HepG2 (cell line): ENCODE measurements at regions not wholly inside any gene's neighbourhood (a gene's known extent, or its start where the extent isn't known, plus 50 kb on each side); places are given as distances from the start of the nearest gene placed in this dataset.

Source experiments
- ATAC-seq: fragments of 200-7000 bp; cut with Tn5 transposase; 3 replicates; pipeline ENCODE4 v1.9.1; 2020; ENCODE audit warnings: mild to moderate bottlenecking, moderate library complexity
- BruUV-seq: library from RNA; stranded (reverse); fragments of 400-500 nt; replicated peaks from 2 replicates; lab custom pipeline; 2021; lab: Mats Ljungman, UMichigan
- CTCF ChIA-PET: fragments of 300-600 bp; formaldehyde crosslinking; extraction: SDS; loops from one replicate; lab custom pipeline; 2021; ENCODE audit warnings: low total read pairs, inconsistent platforms, low intra/inter-chr PET ratio; lab: Yijun Ruan, JAX
- POLR2A ChIA-PET: fragments of 350-600 bp; sonication (Branson Sonifier 250); formaldehyde crosslinking; loops from one replicate; lab custom pipeline; 2020; ENCODE audit warnings: antibody characterized with exemption, inconsistent platforms; lab: Yijun Ruan, JAX
- DNase-seq: peaks from one replicate; pipeline ENCODE4 v3.0.0-alpha.2; 2015; ENCODE audit warnings: low spot score
- FAIRE-seq: peaks from 3 replicates; lab custom pipeline; 2011; peaks lifted over from hg19 to GRCh38; lab: Jason Lieb, UNC
- H2AFZ ChIP-seq: one replicate; pipeline ENCODE4 v1.6.1; 2011; ENCODE audit warnings: low read length, inconsistent platforms
- H3K27ac ChIP-seq: fragments of 300-600 bp; 3 replicates; pipeline ENCODE4 v1.8.0; 2011; ENCODE audit warnings: mixed run types, mild to moderate bottlenecking, mixed read lengths, low read length, inconsistent platforms; ENCODE audit not compliant: insufficient read depth; ENCODE audit errors: extremely low read length
- H3K27me3 ChIP-seq, 2 experiments: fragments of 200-600 bp in 1 of 2; 2 replicates in 1 of 2; 3 replicates in 1 of 2; pipeline versions ENCODE4 v1.6.0 to v1.8.0; 2011; ENCODE audit warnings: low read length in 2 of 2, mild to moderate bottlenecking in 2 of 2, moderate library complexity in 2 of 2, inconsistent platforms in 1 of 2; ENCODE audit not compliant: insufficient read depth in 2 of 2, control insufficient read depth in 1 of 2
- H3K36me3 ChIP-seq, 2 experiments: fragments of 200-600 bp in 1 of 2; replicated peaks in 1 of 2; 2 replicates in 1 of 2; 3 replicates in 1 of 2; pipeline versions ENCODE4 v1.5.1 to v1.8.0; 2011; ENCODE audit warnings: low read length in 2 of 2, inconsistent platforms in 1 of 2; ENCODE audit not compliant: insufficient read depth in 2 of 2, control insufficient read depth in 1 of 2
- H3K4me1 ChIP-seq: 2 replicates; pipeline ENCODE4 v1.5.1; 2012; ENCODE audit warnings: low read length, inconsistent platforms; ENCODE audit not compliant: insufficient read depth
- H3K4me2 ChIP-seq: 2 replicates; pipeline ENCODE4 v1.6.0; 2011; ENCODE audit warnings: low read depth, low read length, inconsistent platforms
- H3K4me3 ChIP-seq, 3 experiments: fragments of 200-600 bp in 1 of 3; sonication (generic), shearing (Covaris generic) in 1 of 3; replicated peaks in 1 of 3; 2 replicates each; pipeline ENCODE4 v1.5.1; 2011 to 2016; ENCODE audit warnings: low read length in 3 of 3, inconsistent platforms in 2 of 3, low read depth in 2 of 3, mild to moderate bottlenecking in 2 of 3, control low read depth in 1 of 3, mixed read lengths in 1 of 3; ENCODE audit not compliant: insufficient read depth in 1 of 3
- H3K79me2 ChIP-seq: one replicate; pipeline ENCODE4 v1.6.1; 2011; ENCODE audit warnings: low read length, inconsistent platforms; ENCODE audit not compliant: insufficient read depth
- H3K9ac ChIP-seq: 2 replicates; pipeline ENCODE4 v1.6.0; 2011; ENCODE audit warnings: mild to moderate bottlenecking, low read depth, low read length, inconsistent platforms; ENCODE audit not compliant: insufficient read depth
- H3K9me3 ChIP-seq: 2 replicates; pipeline ENCODE4 v1.5.1; 2012; ENCODE audit warnings: mild to moderate bottlenecking, low read length
- H4K20me1 ChIP-seq: 2 replicates; pipeline ENCODE4 v1.6.0; 2011; ENCODE audit warnings: inconsistent platforms, mild to moderate bottlenecking, low read length, moderate library complexity; ENCODE audit not compliant: insufficient read depth
- CENPBD1 ChIP-seq: sonication (generic); formaldehyde crosslinking; IDR thresholded peaks from 2 replicates; pipeline ENCODE4 v1.8.0; 2022; ENCODE audit warnings: missing genetic modification reagents, low read depth, mild to moderate bottlenecking, borderline replicate concordance
- CENPT ChIP-seq: sonication (generic); formaldehyde crosslinking; IDR thresholded peaks from 2 replicates; pipeline ENCODE4 v1.8.0; 2022; ENCODE audit warnings: low read depth, mild to moderate bottlenecking, moderate library complexity, missing genetic modification reagents
- CHCHD3 ChIP-seq: sonication (generic); formaldehyde crosslinking; IDR thresholded peaks from 2 replicates; pipeline ENCODE4 v1.8.0; 2022; ENCODE audit warnings: mild to moderate bottlenecking, missing genetic modification reagents, moderate library complexity
- CREBL2 ChIP-seq: sonication (generic); formaldehyde crosslinking; IDR thresholded peaks from 2 replicates; pipeline ENCODE4 v1.8.1; 2023; ENCODE audit warnings: missing genetic modification reagents, mild to moderate bottlenecking, borderline replicate concordance
- DNMT3B ChIP-seq: conservative IDR thresholded peaks from 2 replicates; pipeline ENCODE4 v1.6.1; 2016; ENCODE audit warnings: missing biosample characterization, control low read depth
- EHMT2 ChIP-seq: fragments of 200-600 bp; sonication (generic); IDR thresholded peaks from 2 replicates; pipeline ENCODE4 v1.7.0; 2017; ENCODE audit warnings: antibody characterized with exemption, low read depth, low read length, borderline replicate concordance
- KAT8 ChIP-seq: IDR thresholded peaks from 2 replicates; pipeline ENCODE4 v1.6.1; 2016; ENCODE audit warnings: missing genetic modification reagents, missing compliant biosample characterization
- NR3C1 ChIP-seq: sonication (generic); formaldehyde crosslinking; IDR thresholded peaks from 2 replicates; pipeline ENCODE4 v1.4.0; 2020; ENCODE audit warnings: missing genetic modification reagents
- TMF1 ChIP-seq: sonication (generic); formaldehyde crosslinking; IDR thresholded peaks from 2 replicates; pipeline ENCODE4 v1.8.1; 2022; ENCODE audit warnings: low read depth, missing genetic modification reagents
- YEATS2 ChIP-seq: sonication (generic); formaldehyde crosslinking; IDR thresholded peaks from 2 replicates; pipeline ENCODE4 v1.4.0; 2020; ENCODE audit warnings: missing genetic modification reagents, borderline replicate concordance
- ZFP82 ChIP-seq: sonication (generic); formaldehyde crosslinking; IDR thresholded peaks from 2 replicates; pipeline ENCODE4 v1.5.1; 2020; ENCODE audit warnings: mild to moderate bottlenecking, missing genetic modification reagents, borderline replicate concordance
- ZNF382 ChIP-seq: sonication (generic); formaldehyde crosslinking; IDR thresholded peaks from 2 replicates; pipeline ENCODE4 v1.5.0; 2020; ENCODE audit warnings: missing genetic modification reagents, mild to moderate bottlenecking, borderline replicate concordance
- ZNF616 ChIP-seq: sonication (generic); formaldehyde crosslinking; IDR thresholded peaks from 2 replicates; pipeline ENCODE4 v1.5.0; 2020; ENCODE audit warnings: low read depth, mild to moderate bottlenecking, missing genetic modification reagents
- WGBS: methylation state at CpG from one replicate; pipeline ENCODE4 v1.1.6; 2017; ENCODE audit warnings: low lambda C conversion rate; 5-methylcytosine and 5-hydroxymethylcytosine counted together
- in situ Hi-C: cut with HindIII; loops from 2 replicates; pipeline ENCODE4 v1.10.0; 2017; ENCODE audit warnings: low pct_unique_long_range_greater_than_20kb; ENCODE audit not compliant: extremely low pct_ligation_motif_present
- intact Hi-C: fragments of 100-400 bp; cut with micrococcal nuclease; formaldehyde crosslinking; loops from one replicate; pipeline ENCODE4 v1.10.0; 2022; ENCODE audit not compliant: unreplicated experiment

GRCh38 chr3:8213286-8213685 lies 288.3 kb upstream of the LMCD1 start (continued):
- TF ChIP-seq CENPBD1 (CRISPR knock-in tag) (no peak), EHMT2 (no peak), ZNF616 (CRISPR knock-in tag) (no peak), CREBL2 (CRISPR knock-in tag) (no peak), CHCHD3 (no peak), CENPT (no peak)

- 4% methylated on average over 3 of the region's 3 CpGs for WGBS
- ATAC-seq (no peak), FAIRE-seq (no peak), DNase-seq (no peak)
- intact Hi-C loops = no loop called here
- Histone ChIP-seq H3K4me1 (no peaks in the 10 kb centered on the region), H2AFZ (no peak overlapping the region), H3K27me3 (no peaks in the 10 kb centered on the region; a peak in 1 of 5 replicates), H3K27ac (no peak overlapping the region), H4K20me1 (no peaks in the 10 kb centered on the region), H3K4me2 (no peak overlapping the region), H3K79me2 (no peaks in the 10 kb centered on the region), H3K9me3 (no peaks in the 10 kb centered on the region), H3K9ac (no peak overlapping the region), H3K36me3 (no peaks in the 10 kb centered on the region), H3K4me3 (no peak overlapping the region)
- no TSS peak for BruUV-seq
- in situ Hi-C loops = no loop called here
- ChIA-PET CTCF (no interaction called here), POLR2A (no interaction called here)
- TF ChIP-seq ZNF382 (CRISPR knock-in tag) = no peak
- TF ChIP-seq KAT8 (CRISPR knock-in tag) = no peak
- no peak for TF ChIP-seq TMF1 (CRISPR knock-in tag)
- no peak for TF ChIP-seq YEATS2 (CRISPR knock-in tag)
- no peak for TF ChIP-seq NR3C1
- no peak for TF ChIP-seq ZFP82 (CRISPR knock-in tag)
- no peak for TF ChIP-seq DNMT3B (CRISPR knock-in tag)
Measured at GRCh38 chr3:8215821-8216220, 285.8 kb upstream of the LMCD1 start.
